DND-41 (cell line): ENCODE measurements at regions not wholly inside any gene's neighbourhood (a gene's known extent, or its start where the extent isn't known, plus 50 kb on each side); places are given as distances from the start of the nearest gene placed in this dataset.

ENCODE experiments used
- EZH2 ChIP-seq: IDR thresholded peaks from 3 replicates; pipeline ENCODE4 v1.6.1; 2012; ENCODE audit warnings: borderline replicate concordance, low read depth, mild to moderate bottlenecking, moderate library complexity, low read length, inconsistent platforms; ENCODE audit not compliant: severe bottlenecking
- TF ChIP-seq, protein P1 (sequence below): IDR thresholded peaks from 2 replicates; pipeline ENCODE4 v1.5.1; 2012; ENCODE audit warnings: borderline replicate concordance, low read length, moderate library complexity, mild to moderate bottlenecking; ENCODE audit not compliant: poor library complexity, severe bottlenecking; ENCODE audit errors: extremely low read depth

DNA sequence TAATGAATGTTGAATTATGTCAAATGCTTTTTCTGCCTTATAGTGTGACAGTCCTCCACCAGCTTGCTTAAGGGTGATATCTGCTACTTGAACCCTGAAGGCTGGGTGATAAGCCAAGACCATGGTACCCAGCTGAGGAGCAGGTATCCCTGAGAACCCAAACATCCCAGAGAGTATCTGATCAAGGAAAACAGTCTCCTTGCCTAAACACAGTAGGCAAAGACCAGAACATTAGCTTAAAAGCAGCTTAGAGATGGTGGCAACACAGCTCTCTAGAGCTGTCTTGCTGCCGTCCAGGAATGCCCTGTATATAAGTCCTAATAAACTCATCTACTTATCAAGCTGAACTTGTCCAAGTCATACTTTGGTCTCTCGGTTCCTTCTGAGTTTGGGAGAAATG, 127.7 kb upstream of the PRSS16 start:
- TF ChIP-seq, protein P1, sequence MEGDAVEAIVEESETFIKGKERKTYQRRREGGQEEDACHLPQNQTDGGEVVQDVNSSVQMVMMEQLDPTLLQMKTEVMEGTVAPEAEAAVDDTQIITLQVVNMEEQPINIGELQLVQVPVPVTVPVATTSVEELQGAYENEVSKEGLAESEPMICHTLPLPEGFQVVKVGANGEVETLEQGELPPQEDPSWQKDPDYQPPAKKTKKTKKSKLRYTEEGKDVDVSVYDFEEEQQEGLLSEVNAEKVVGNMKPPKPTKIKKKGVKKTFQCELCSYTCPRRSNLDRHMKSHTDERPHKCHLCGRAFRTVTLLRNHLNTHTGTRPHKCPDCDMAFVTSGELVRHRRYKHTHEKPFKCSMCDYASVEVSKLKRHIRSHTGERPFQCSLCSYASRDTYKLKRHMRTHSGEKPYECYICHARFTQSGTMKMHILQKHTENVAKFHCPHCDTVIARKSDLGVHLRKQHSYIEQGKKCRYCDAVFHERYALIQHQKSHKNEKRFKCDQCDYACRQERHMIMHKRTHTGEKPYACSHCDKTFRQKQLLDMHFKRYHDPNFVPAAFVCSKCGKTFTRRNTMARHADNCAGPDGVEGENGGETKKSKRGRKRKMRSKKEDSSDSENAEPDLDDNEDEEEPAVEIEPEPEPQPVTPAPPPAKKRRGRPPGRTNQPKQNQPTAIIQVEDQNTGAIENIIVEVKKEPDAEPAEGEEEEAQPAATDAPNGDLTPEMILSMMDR = no peak
- TF ChIP-seq EZH2 = no peak
